NCI-H1694 (cell line): ENCODE measurements at regions not wholly inside any gene's neighbourhood (a gene's known extent, or its start where the extent isn't known, plus 50 kb on each side); places are given as distances from the start of the nearest gene placed in this dataset.
"Not testable (repeated sequence)": the region's sequence is repeated elsewhere in the genome, so short reads cannot be mapped to it uniquely, and the experiment has no call there.

Experiments used
- DNase-seq: peaks from one replicate; lab custom pipeline; 2025; lab: John Stamatoyannopoulos, UW

GRCh38 chr21:31455506-31455905, 111.4 kb upstream of the TIAM1 start:
- peak; percentile 72 for DNase-seq

- DNase-seq, result no peak
These were observed 106.9 kb upstream of the TIAM1 start for GRCh38 chr21:31450980-31451379.

- no peak for DNase-seq
These were observed 106.0 kb upstream of the TIAM1 start for GRCh38 chr21:31449921-31450535.

GRCh38 chr21:31448496-31448895, 104.4 kb upstream of the TIAM1 start:
- DNase-seq, result no peak

GRCh38 chr21:31447505-31447904, 103.4 kb upstream of the TIAM1 start:
- DNase-seq, result no peak

- DNase-seq, result no peak
These were observed 102.3 kb upstream of the TIAM1 start for GRCh38 chr21:31446226-31446855.

- no peak for DNase-seq
These were observed 101.1 kb upstream of the TIAM1 start for GRCh38 chr21:31445137-31445536.

GRCh38 chr21:31443736-31444521, 99.9 kb upstream of the TIAM1 start:
- DNase-seq, result peak; percentile 22

GRCh38 chr21:31442339-31442738, 98.3 kb upstream of the TIAM1 start:
- no peak for DNase-seq

- DNase-seq, result no peak
These were observed 85.4 kb upstream of the TIAM1 start for GRCh38 chr21:31429506-31429905.

- DNase-seq, result no peak
These were observed 82.3 kb upstream of the TIAM1 start for GRCh38 chr21:31426235-31426797.

GRCh38 chr21:31425138-31425537, 81.1 kb upstream of the TIAM1 start:
- DNase-seq, result no peak

- no peak for DNase-seq
These were observed 80.0 kb upstream of the TIAM1 start for GRCh38 chr21:31424058-31424457.

GRCh38 chr21:31420988-31421387, 76.9 kb upstream of the TIAM1 start:
- no peak for DNase-seq

- no peak for DNase-seq
These were observed 76.3 kb upstream of the TIAM1 start for GRCh38 chr21:31420354-31420753.

- DNase-seq, result no peak
These were observed 74.4 kb upstream of the TIAM1 start for GRCh38 chr21:31418377-31419001.

GRCh38 chr21:31417214-31417613, 73.2 kb upstream of the TIAM1 start:
- not testable (repeated sequence) for DNase-seq

GRCh38 chr21:31416465-31416864, 72.4 kb upstream of the TIAM1 start:
- no peak for DNase-seq

- DNase-seq, result no peak
These were observed 70.4 kb upstream of the TIAM1 start for GRCh38 chr21:31414263-31415000.

GRCh38 chr21:31413698-31414097, 69.6 kb upstream of the TIAM1 start:
- no peak for DNase-seq

- DNase-seq, result no peak
These were observed 66.6 kb upstream of the TIAM1 start for GRCh38 chr21:31410499-31411131.
